Retina (tissue), 1 donor: ENCODE measurements at regions not wholly inside any gene's neighbourhood (a gene's known extent, or its start where the extent isn't known, plus 50 kb on each side); places are given as distances from the start of the nearest gene placed in this dataset.

Source experiments
- DNase-seq: peaks from one replicate; pipeline ENCODE4 v3.0.0-alpha.2; 2016

GRCh38 chr10:71048971-71049615, 160.7 kb upstream of the PCBD1 start:
- DNase-seq: no peak

GRCh38 chr10:71049994-71050393, 161.6 kb upstream of the PCBD1 start:
- no peak for DNase-seq

DNA sequence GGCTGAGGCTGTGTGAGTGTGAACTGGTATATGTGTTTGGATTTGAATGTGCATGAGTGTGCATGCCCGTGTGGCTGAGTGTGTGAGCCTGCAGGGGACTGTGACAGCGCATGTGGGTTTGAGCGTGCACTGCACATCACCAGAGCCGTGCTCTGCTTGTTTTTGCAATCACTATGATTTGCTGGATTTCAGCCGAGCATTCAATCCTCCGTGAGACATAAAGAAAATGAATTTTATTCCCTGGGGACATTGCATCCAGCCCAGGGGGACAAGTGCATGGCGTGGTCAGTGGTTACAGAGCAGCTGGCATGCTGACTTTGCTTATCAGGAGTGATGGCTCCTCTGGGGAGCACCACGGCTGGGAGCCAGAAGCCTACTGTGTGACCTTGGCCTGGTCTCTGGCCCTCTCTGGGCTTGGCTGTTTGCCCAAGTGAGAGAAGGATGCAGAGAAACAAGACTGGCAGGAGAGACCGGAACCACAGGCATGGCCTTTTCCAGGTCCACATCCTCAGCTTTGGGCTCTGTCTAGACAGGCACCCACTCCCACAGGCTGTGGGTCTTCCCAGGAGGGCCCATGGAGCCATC, 160.2 kb upstream of the UNC5B start:
- DNase-seq: no peak

DNA sequence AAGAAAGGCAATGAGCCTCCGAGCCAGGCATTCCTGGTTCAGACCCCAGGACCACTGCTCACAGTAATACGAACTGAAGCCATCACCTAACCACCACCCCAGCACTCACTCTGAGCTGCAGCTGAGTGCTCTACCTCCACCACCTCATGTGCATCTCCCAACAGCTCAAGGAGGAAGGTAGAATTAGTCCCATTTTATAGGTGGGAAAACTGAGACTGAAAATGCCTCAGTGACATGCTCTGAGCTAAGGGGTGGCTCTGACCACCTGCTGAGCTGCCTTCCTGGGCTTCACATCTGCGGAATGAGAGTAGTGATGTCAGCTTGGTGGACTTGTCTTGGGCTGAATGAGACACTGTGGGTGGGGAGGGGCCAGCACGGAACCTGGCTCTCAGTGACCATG, 159.7 kb upstream of the UNC5B start:
- DNase-seq: no peak

GRCh38 chr10:71053169-71053895, 159.0 kb upstream of the UNC5B start:
- no peak for DNase-seq

DNA sequence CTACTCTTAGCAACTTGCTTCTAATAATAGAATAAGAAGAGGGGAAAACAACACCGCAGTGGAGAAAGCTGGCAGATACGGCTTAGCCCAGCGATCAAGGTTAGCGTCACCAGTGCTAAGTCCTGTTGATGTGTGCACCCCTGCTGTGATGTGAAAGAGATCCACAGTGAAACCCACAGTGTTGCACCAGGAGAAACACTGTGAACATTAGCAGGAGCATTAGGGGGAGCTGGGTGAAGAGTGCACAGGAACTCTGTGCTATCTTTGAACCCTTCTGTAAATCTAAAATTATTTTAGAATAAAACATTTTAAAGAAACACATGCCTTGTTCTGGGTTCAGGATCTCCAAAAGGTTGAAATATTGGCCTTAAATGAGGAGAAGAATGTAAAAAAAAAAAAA, 154.1 kb upstream of the UNC5B start:
- DNase-seq: no peak

DNA sequence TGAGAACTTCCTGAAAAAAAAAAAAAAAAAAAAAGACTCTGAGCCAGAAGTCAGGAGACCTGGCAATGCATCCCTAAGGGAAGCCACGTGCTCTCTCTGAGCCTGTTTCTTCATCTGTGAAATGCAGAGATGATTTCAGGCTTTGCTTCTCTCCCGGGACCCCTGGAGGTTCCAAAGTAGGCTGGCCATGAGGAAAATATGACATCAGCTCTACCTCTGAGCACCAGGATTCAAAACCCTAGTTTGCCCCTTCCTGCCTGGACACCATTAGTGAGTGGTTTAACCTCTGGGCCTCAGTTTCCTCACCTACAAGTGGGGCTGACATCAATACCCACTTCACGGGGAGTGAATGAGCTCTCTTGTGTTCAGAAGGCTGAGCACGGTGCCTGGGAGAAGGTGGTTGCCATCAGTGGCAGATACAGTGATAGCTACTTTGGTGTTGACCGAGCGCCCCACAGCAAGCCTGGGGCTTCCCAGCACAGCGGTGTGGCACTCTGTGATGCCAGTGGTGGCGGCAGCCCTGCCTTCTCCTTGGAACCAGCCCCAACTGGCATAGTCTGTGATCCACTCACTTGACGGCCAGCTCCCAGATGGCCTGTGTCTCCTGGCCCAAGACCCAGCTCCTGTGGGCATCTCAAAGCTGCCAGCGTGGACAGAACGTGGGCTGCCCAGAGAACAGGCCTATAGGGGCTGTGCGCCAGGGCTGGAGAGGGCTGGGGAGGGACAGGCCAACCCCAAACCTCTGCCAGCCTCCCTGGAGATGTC, 153.1 kb upstream of the UNC5B start:
- DNase-seq: peak; percentile 63

GRCh38 chr10:71059943-71060342, 152.4 kb upstream of the UNC5B start:
- DNase-seq: peak; percentile 83

DNA sequence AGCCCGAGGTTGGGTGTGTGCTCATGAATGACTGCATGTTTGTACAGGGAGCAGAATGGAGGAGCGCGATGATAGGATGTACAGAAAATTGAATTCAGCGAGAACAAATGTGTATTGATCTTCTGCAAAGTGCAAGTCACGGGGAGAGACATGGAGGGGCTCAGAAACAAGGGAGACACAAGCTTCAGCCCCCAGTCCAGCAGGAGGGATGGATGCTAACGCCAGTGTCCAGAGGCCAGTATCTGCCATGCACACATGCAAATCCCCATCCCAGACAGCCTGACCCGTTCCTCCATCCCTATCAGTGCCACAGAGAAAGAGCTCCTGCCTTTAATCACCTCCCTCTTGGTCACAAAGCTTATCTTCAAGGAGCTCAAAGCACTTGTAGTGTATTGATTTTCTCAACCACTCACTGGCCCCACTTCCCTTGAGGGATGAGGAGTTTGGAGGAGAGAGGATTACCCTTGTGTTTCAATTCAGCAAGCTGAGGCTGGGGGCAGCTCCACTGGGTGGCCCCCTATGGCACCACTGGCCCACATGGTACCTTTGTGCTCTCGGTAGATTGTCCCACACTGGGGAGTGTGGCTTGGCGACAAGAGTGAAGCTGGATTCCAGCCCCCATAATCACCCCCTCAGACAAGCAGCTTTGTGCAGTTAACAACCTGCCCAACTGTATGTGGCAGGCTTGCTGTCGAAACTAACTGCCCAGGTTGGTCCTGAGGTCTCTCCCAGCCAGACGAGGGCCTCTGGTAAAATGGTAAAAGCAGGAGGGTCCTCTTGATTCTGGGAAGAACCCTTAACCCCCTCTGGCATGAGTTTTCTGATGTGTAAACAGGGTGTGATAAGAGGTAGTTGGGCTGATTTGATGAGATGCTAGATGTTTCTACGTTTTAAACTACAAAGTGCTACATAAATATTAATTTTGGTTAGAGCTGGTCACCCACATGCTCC, 151.6 kb upstream of the UNC5B start:
- peak; percentile 76 for DNase-seq

- DNase-seq: no peak
Measured at GRCh38 chr10:71061472-71061871, 150.9 kb upstream of the UNC5B start.

GRCh38 chr10:71062156-71062555, 150.2 kb upstream of the UNC5B start:
- no peak for DNase-seq

- no peak for DNase-seq
Measured at GRCh38 chr10:71063401-71063800, 149.0 kb upstream of the UNC5B start.

GRCh38 chr10:71064413-71065118, 147.8 kb upstream of the UNC5B start:
- no peak for DNase-seq

GRCh38 chr10:71065659-71066058, 146.7 kb upstream of the UNC5B start:
- DNase-seq: no peak

- no peak for DNase-seq
Measured at GRCh38 chr10:71066600-71066999, 145.8 kb upstream of the UNC5B start.

DNA sequence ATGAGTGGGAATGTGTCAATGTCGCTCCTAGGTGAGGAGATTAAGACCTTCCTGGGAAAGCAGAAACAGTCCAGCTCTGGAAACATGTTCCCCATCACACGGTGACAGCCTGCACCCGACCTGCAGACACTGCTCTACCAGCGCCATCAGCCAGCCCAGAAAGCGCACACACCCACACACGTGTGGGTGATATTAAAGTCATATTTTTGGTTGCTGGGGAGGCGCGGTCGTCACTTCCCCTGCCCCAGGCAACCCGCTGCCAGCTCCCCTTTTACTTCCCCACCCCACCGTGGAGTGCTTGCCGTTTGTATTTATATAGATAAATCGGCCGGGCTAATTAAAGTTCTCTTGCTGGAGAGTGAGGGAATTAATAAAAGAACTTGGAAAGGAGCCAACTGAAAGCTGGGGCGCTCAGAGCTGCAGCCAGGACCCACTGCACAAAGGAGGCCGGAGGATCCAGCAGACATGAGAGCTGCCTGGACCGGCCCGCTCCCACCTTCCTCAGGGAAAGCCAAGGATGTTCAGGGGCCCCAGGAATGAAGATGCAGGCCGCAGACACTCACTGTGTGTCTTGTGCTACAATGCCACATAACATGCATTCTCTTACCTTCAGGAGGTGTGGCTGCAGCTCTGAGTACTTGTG, 145.2 kb upstream of the UNC5B start:
- DNase-seq: no peak

DNA sequence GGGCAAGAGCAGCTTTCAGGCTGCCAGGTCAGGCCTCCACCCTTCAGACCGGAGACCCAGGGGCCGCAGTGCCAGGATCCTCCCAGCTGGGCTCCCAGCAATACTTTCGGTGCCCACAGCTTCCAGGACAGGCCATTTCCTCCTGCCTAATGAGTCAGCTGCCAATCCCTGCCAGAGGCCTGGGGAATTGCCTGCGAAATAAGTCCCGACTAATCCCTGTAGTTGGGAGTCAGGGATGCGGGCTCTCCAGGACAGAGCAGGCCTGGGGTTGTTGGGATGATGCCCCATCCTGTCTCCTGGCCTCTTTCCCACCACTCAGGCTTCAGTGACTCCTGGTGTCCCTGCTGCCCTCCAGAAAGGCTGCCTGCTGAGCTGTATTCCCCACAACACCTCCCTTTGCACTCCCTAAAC, 143.5 kb upstream of the UNC5B start:
- no peak for DNase-seq

- DNase-seq: no peak
Measured at GRCh38 chr10:71069909-71070666, 142.3 kb upstream of the UNC5B start.

- DNase-seq: no peak
Measured at GRCh38 chr10:71070741-71071140, 141.6 kb upstream of the UNC5B start.

- DNase-seq: no peak
Measured at GRCh38 chr10:71072131-71072822, 140.1 kb upstream of the UNC5B start.
